ENCODE measurements at regions not wholly inside any gene's neighbourhood (a gene's known extent, or its start where the extent isn't known, plus 50 kb on each side); places are given as distances from the start of the nearest gene placed in this dataset.

DNA sequence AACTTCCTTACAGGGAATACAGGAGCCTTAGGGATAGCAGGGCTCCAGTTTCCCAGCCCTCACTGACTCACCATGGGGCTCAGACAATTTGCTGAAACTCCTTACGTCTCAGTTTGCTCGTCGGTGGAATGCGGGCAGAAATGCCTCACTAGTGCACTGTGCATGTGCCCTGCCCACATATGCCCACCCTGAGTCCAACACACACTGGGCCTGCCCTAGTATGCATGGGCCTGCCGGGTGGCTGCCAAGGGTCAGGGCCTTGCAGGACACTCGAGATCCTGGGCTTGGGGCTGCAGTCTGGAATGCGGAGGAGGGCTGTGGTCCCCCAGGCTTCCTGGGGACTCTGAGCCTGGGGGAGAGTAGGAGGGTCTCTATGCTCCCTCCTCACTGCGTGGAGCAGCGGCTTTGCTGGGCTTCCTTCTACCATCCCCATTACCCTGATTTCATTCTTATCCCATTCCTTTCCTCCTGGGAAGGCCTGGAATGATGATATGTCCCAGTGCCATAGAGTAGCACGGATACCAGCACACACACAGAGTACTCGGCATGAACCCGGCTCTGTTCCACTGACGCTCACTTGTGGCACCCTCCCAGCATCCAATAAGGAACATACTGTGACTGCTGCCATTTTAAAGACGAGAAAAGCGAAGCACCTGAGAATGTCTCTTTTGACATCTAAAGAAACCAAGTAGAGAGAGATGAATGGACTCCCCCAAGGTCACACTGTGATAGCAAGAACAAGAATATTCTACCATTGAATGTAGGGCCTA, 124.2 kb downstream of the ASB7 start:
- no peak for TF ChIP-seq CTCF (IDR thresholded peaks at IDR 0.05; ENCODE audit: low read depth, low read length)
- H3K4me3 ChIP-seq (replicated peaks in 1 of 2; ENCODE audit: low read depth in 2 of 2, low read length in 2 of 2), result no peak overlapping the region
- DNase-seq (ENCODE audit: low read depth in 2 of 2), result peak; percentile 35 to 58

DNA sequence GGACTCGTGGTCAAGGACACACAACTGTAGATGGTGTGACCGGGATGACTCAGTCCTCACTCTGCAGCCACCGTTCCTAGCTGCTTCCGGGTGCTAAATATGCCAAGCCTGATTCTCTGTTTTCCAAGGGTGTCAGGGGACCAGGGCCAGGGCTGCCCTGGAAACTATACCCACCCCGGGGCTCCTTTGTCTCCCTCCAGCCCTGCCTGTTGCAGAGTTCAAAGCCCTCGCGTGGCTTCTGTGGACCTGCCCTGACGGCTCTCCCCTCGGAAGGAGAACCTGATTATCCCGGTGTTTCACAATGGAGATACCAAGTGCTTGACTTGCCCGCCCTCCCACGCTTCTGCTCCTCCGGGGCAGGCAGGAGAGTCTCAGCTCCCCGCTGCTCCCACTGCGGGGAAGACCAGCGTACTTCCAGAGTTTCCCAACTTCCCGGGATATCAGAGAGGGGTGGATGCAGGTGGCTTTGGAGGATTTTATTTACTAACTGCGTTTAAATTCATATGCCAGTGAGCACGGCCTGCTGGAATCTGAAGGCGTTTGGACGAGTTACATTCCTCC, 125.0 kb downstream of the ASB7 start:
- H3K4me3 ChIP-seq (replicated peaks in 1 of 2; ENCODE audit: low read depth in 2 of 2, low read length in 2 of 2), result no peak overlapping the region
- peak in 1 of 2 donors; percentile 61 for DNase-seq (ENCODE audit: low read depth in 2 of 2)
- no peak for TF ChIP-seq CTCF (IDR thresholded peaks at IDR 0.05; ENCODE audit: low read depth, low read length)

DNA sequence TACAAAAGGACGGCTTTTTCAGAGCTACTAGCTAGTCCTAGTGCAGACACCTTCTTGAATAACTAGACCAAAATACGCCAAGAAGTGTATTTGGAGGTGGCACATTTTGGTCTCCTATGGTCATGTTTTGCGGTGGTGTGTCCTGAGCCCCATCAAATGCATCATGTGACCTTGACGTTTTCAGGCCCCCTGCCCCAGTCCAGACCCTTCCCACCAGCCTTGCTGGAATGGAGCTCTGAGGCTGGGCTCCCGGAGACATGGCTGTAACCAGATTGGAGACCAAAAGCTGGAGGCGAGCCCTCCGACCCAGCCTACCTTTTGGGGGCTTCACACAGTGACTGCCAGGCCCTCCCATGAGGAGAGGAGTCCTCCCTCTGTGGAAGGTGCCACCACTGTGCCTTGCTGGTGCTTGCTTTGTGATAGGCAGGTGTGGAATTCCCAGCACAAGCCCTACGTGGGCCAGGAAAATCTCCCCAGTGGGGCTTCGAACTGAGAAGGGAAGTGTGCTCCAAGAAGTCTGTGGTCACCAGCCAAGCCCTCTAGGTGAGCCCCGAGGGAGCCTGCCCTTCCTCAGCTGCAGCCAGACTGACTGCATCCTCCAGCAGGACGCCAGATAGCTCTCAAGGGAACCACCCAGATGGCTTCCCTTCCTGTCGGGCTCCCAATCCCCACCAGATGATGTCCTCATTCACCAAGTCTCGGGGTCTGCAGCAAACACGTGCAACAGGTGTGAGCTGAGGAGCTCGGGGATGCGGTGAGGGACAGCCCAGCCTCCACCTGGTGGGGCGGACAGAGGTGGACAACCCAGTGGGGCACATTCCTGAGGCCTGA, 126.2 kb downstream of the ASB7 start:
- H3K4me3 ChIP-seq (replicated peaks in 1 of 2; ENCODE audit: low read depth in 2 of 2, low read length in 2 of 2), result no peak overlapping the region
- no peak for DNase-seq (ENCODE audit: low read depth in 2 of 2)
- no peak for TF ChIP-seq CTCF (IDR thresholded peaks at IDR 0.05; ENCODE audit: low read depth, low read length)

- DNase-seq (ENCODE audit: low read depth in 2 of 2), result no peak
- H3K4me3 ChIP-seq (replicated peaks in 1 of 2; ENCODE audit: low read depth in 2 of 2, low read length in 2 of 2), result no peak overlapping the region
- no peak for TF ChIP-seq CTCF (IDR thresholded peaks at IDR 0.05; ENCODE audit: low read depth, low read length)
Observed at GRCh38 chr15:100729461-100729860, 127.1 kb downstream of the ASB7 start.

DNA sequence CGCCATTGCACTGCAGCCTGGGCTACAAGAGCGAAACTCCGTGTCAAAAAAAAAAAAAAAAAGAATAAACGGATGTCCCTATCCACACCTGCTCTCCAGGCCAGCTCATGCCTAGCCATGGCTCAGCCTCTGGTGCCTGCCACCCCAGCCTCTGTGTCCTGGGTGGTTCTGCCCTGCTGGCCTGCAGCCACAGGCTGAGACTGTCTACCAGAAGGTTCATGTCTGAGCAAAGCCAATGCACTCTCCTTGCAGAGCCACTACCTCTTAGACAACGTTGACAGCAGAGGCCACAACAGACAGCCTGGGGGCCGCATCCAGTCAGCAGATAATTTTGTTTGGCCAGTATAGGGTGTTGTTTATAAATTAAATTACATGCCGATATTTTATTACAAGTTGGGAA, 127.7 kb downstream of the ASB7 start:
- no peak for TF ChIP-seq CTCF (IDR thresholded peaks at IDR 0.05; ENCODE audit: low read depth, low read length)

GRCh38 chr15:100730655-100731266, 128.4 kb downstream of the ASB7 start:
- DNase-seq (ENCODE audit: low read depth in 2 of 2), result no peak
- H3K4me3 ChIP-seq (replicated peaks in 1 of 2; ENCODE audit: low read depth in 2 of 2, low read length in 2 of 2), result no peak overlapping the region
- no peak for TF ChIP-seq CTCF (IDR thresholded peaks at IDR 0.05; ENCODE audit: low read depth, low read length)

More for the DNA sequence above, 127.7 kb downstream of the ASB7 start:
- no peak for DNase-seq (ENCODE audit: low read depth in 2 of 2)
- H3K4me3 ChIP-seq (replicated peaks in 1 of 2; ENCODE audit: low read depth in 2 of 2, low read length in 2 of 2), result no peak overlapping the region
